ENCODE measurements at regions not wholly inside any gene's neighbourhood (a gene's known extent, or its start where the extent isn't known, plus 50 kb on each side); places are given as distances from the start of the nearest gene placed in this dataset.

DNA sequence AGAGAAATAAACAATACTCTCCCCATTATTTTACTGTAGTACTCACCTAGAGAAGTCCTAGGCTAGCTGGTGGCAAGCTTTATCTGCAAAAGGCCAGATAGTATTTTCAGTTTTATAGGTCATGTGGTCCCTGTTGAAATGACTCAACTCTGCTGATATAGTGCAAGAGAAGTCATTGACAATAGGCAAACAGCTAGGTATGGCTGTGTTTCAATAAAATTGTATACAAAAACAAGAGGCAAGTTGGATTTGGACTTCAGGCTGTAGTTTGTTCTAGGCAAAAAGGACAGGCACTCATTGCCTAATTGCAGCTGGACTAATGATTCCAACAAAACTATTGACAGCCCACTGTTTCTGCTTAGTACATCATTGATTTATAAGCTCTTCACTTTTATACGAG, 328.0 kb upstream of the PDZRN3 start:
- no peak for TF ChIP-seq CTCF (IDR thresholded peaks at IDR 0.05; ENCODE audit: control extremely low read depth, extremely low read depth)
- WGBS, 2 donors, result 82 to 89% methylated on average over 1 of the region's 1 CpG
- ATAC-seq (ENCODE audit: insufficient read depth, low FRiP score), result no peak
- Histone ChIP-seq H3K4me1 (ENCODE audit: control insufficient read depth in 5 of 5, insufficient read depth in 5 of 5, low read length in 5 of 5) (peaks cover 0 to 13% (median 3%) of the 10 kb centered on the region in 5 donors), H3K27ac (ENCODE audit: low read depth in 1 of 2, low read length in 1 of 2) (no peak overlapping the region), H3K36me3 (ENCODE audit: control insufficient read depth in 4 of 4, insufficient read depth in 4 of 4, low read length in 4 of 4) (no peaks in the 10 kb centered on the region), H3K4me3 (no peak overlapping the region), H3K9ac (ENCODE audit: insufficient read depth in 1 of 2, low read length in 2 of 2) (no peak overlapping the region), H3K27me3 (ENCODE audit: control insufficient read depth in 3 of 3, insufficient read depth in 3 of 3, low read length in 2 of 3) (no peaks in the 10 kb centered on the region), H3K9me3 (ENCODE audit: control insufficient read depth in 4 of 4, insufficient read depth in 3 of 4, low read length in 3 of 4) (no peaks in the 10 kb centered on the region)
- peak in 2 of 3 donors; percentile 63 to 67 for DNase-seq

DNA sequence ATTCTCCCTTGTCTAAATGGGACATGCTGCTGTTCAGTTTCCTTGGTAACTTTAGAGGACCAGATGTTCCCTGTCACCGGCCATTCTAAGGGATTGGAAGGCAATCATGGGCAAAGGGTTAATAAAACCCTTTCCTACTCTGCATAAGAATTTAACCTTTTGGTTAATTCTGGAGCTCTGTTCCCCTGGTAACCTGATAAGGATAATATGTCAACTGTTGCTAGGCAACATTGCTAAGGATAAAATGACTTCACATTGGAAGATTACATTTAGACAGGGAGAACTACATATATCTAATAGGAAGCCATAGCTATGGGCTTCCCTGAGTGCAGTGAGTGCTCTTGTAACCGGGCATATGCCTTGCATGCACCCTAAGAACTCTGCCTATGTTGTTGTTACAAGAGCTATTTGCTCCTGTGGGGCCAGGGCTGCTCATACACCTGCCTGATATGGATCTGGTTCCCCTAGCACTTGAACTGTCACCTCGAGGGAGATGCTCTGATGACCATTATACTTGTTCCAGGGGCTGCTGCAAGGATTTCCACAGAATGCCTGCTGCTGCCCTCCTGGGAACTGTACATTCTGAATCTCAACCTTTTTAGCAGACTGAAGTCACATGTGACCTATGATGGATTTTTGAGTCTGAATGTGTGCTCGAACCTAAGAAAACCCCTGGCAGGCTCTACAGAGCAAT, 326.3 kb upstream of the PDZRN3 start:
- Histone ChIP-seq H3K9me3 (ENCODE audit: control insufficient read depth in 4 of 4, insufficient read depth in 3 of 4, low read length in 3 of 4) (no peaks in the 10 kb centered on the region), H3K27ac (ENCODE audit: low read depth in 1 of 2, low read length in 1 of 2) (no peak overlapping the region), H3K27me3 (ENCODE audit: control insufficient read depth in 3 of 3, insufficient read depth in 3 of 3, low read length in 2 of 3) (no peaks in the 10 kb centered on the region), H3K9ac (ENCODE audit: insufficient read depth in 1 of 2, low read length in 2 of 2) (no peak overlapping the region), H3K36me3 (ENCODE audit: control insufficient read depth in 4 of 4, insufficient read depth in 4 of 4, low read length in 4 of 4) (no peaks in the 10 kb centered on the region), H3K4me3 (no peak overlapping the region), H3K4me1 (ENCODE audit: control insufficient read depth in 5 of 5, insufficient read depth in 5 of 5, low read length in 5 of 5) (peaks cover 0 to 13% (median 3%) of the 10 kb centered on the region in 5 donors)
- peak; percentile 62 to 89 (median 75) for DNase-seq
- ATAC-seq (ENCODE audit: insufficient read depth, low FRiP score), result no peak
- 43 to 58% methylated on average over 4 of the region's 4 CpGs for WGBS, 2 donors
- TF ChIP-seq CTCF (IDR thresholded peaks at IDR 0.05; ENCODE audit: control extremely low read depth, extremely low read depth), result no peak

GRCh38 chr3:73945541-73945940, 320.8 kb upstream of the PDZRN3 start:
- 84 to 86% methylated on average over 4 of the region's 4 CpGs for WGBS, 2 donors

More at GRCh38 chr3:73945541-73945940, 320.8 kb upstream of the PDZRN3 start:
- DNase-seq (no peak), ATAC-seq (ENCODE audit: insufficient read depth, low FRiP score) (no peak)
- H3K27ac ChIP-seq (ENCODE audit: low read depth in 1 of 2, low read length in 1 of 2), result no peak overlapping the region
- peaks cover 0 to 1% (median 0%) of the 10 kb centered on the region in 4 donors for H3K9me3 ChIP-seq (ENCODE audit: control insufficient read depth in 4 of 4, insufficient read depth in 3 of 4, low read length in 3 of 4)
- no peaks in the 10 kb centered on the region for H3K27me3 ChIP-seq (ENCODE audit: control insufficient read depth in 3 of 3, insufficient read depth in 3 of 3, low read length in 2 of 3)
- no peak overlapping the region for H3K4me3 ChIP-seq
- H3K4me1 ChIP-seq (ENCODE audit: control insufficient read depth in 5 of 5, insufficient read depth in 5 of 5, low read length in 5 of 5), result peaks cover 0 to 3% (median 0%) of the 10 kb centered on the region in 5 donors
- no peaks in the 10 kb centered on the region for H3K36me3 ChIP-seq (ENCODE audit: control insufficient read depth in 4 of 4, insufficient read depth in 4 of 4, low read length in 4 of 4)
- no peak overlapping the region for H3K9ac ChIP-seq (ENCODE audit: insufficient read depth in 1 of 2, low read length in 2 of 2)
- no peak for TF ChIP-seq CTCF (IDR thresholded peaks at IDR 0.05; ENCODE audit: control extremely low read depth, extremely low read depth)

All from lung (tissue), 11 donors.